HPDE6-E6E7 (cell line): ENCODE measurements at regions not wholly inside any gene's neighbourhood (a gene's known extent, or its start where the extent isn't known, plus 50 kb on each side); places are given as distances from the start of the nearest gene placed in this dataset.

Experiments used
- DNase-seq: peaks from one replicate; pipeline ENCODE4 v3.0.0; 2011; ENCODE audit warnings: missing footprints; ENCODE audit errors: extremely low spot score

GRCh38 chr12:92312463-92312964 is 166.9 kb upstream of the BTG1 start:
- DNase-seq, result no peak

GRCh38 chr12:92304371-92305055 is 158.9 kb upstream of the BTG1 start:
- DNase-seq, result no peak

GRCh38 chr12:92302041-92302829 is 156.6 kb upstream of the BTG1 start:
- DNase-seq, result no peak

GRCh38 chr12:92301356-92301755 is 155.7 kb upstream of the BTG1 start:
- no peak for DNase-seq

GRCh38 chr12:92300777-92301176 is 155.1 kb upstream of the BTG1 start:
- no peak for DNase-seq

GRCh38 chr12:92299744-92300143 is 154.1 kb upstream of the BTG1 start:
- no peak for DNase-seq

GRCh38 chr12:92299344-92299743 is 153.7 kb upstream of the BTG1 start:
- no peak for DNase-seq

GRCh38 chr12:92297932-92298696 is 152.5 kb upstream of the BTG1 start:
- no peak for DNase-seq

GRCh38 chr12:92297405-92297804 is 151.8 kb upstream of the BTG1 start:
- DNase-seq, result no peak

GRCh38 chr12:92295523-92295922 is 149.9 kb upstream of the BTG1 start:
- DNase-seq, result no peak

- DNase-seq, result no peak
Measured at GRCh38 chr12:92294676-92295440, 149.2 kb upstream of the BTG1 start.

GRCh38 chr12:92292016-92292415 is 146.4 kb upstream of the BTG1 start:
- no peak for DNase-seq

- DNase-seq, result no peak
Measured at GRCh38 chr12:92290886-92291285, 145.2 kb upstream of the BTG1 start.

- peak; percentile 22 for DNase-seq
Measured at GRCh38 chr12:92290350-92290695, 144.7 kb upstream of the BTG1 start.

GRCh38 chr12:92289629-92290349 is 144.1 kb upstream of the BTG1 start:
- DNase-seq, result no peak

- no peak for DNase-seq
Measured at GRCh38 chr12:92288561-92288960, 142.9 kb upstream of the BTG1 start.

- no peak for DNase-seq
Measured at GRCh38 chr12:92278378-92278828, 132.8 kb upstream of the BTG1 start.

GRCh38 chr12:92277795-92278194 is 132.1 kb upstream of the BTG1 start:
- DNase-seq, result no peak

GRCh38 chr12:92276276-92276675 is 130.6 kb upstream of the BTG1 start:
- DNase-seq, result no peak

- DNase-seq, result no peak
Measured at GRCh38 chr12:92275443-92276154, 130.0 kb upstream of the BTG1 start.
